H9 (cell line): ENCODE measurements at regions not wholly inside any gene's neighbourhood (a gene's known extent, or its start where the extent isn't known, plus 50 kb on each side); places are given as distances from the start of the nearest gene placed in this dataset.

Experiments used
- DNase-seq: peaks from one replicate; pipeline ENCODE4 v3.0.0-alpha.2; 2017
- H2AFZ ChIP-seq: one replicate; pipeline ENCODE4 v1.6.1; 2013; ENCODE audit warnings: mild to moderate bottlenecking, low read length, control low read depth, moderate library complexity
- H2AK5ac ChIP-seq: 2 replicates; pipeline ENCODE4 v1.6.1; 2013; ENCODE audit warnings: low read length, control low read depth, mixed read lengths; ENCODE audit not compliant: insufficient read length
- H2BK120ac ChIP-seq: one replicate; pipeline ENCODE4 v1.6.1; 2013; ENCODE audit warnings: low read depth, mild to moderate bottlenecking, low read length, control low read depth, inconsistent platforms; ENCODE audit not compliant: poor library complexity, severe bottlenecking
- H2BK12ac ChIP-seq: 2 replicates; pipeline ENCODE4 v1.6.1; 2013; ENCODE audit warnings: low read length, control low read depth, mixed read lengths, low read depth; ENCODE audit not compliant: insufficient read length
- H2BK15ac ChIP-seq: 2 replicates; pipeline ENCODE4 v1.6.1; 2013; ENCODE audit warnings: low read depth, low read length, control low read depth
- H2BK20ac ChIP-seq: one replicate; pipeline ENCODE4 v1.6.1; 2013; ENCODE audit warnings: low read depth, mild to moderate bottlenecking, low read length, control low read depth, inconsistent platforms; ENCODE audit not compliant: poor library complexity, severe bottlenecking
- H2BK5ac ChIP-seq: 2 replicates; pipeline ENCODE4 v1.6.1; 2013; ENCODE audit warnings: low read length, control low read depth, mixed read lengths; ENCODE audit not compliant: insufficient read length
- H3K14ac ChIP-seq: 2 replicates; pipeline ENCODE4 v1.6.1; 2013; ENCODE audit warnings: low read length, control low read depth; ENCODE audit not compliant: insufficient read depth
- H3K18ac ChIP-seq: 2 replicates; pipeline ENCODE4 v1.6.1; 2013; ENCODE audit warnings: low read depth, mild to moderate bottlenecking, mixed read lengths, low read length, control low read depth; ENCODE audit not compliant: insufficient read length
- H3K23ac ChIP-seq: 2 replicates; pipeline ENCODE4 v1.6.1; 2013; ENCODE audit warnings: low read length, control low read depth, mixed read lengths, low read depth; ENCODE audit not compliant: insufficient read length
- H3K23me2 ChIP-seq: 2 replicates; pipeline ENCODE4 v1.6.1; 2013; ENCODE audit warnings: low read depth, mild to moderate bottlenecking, mixed read lengths, low read length, control low read depth; ENCODE audit not compliant: insufficient read length, poor library complexity, severe bottlenecking
- H3K27ac ChIP-seq: 2 replicates; pipeline ENCODE4 v1.5.1; 2013; ENCODE audit warnings: low read length, control low read depth, mixed read lengths, low read depth; ENCODE audit not compliant: insufficient read length
- H3K27me3 ChIP-seq: 2 replicates; pipeline ENCODE4 v1.6.1; 2013; ENCODE audit warnings: low read length, control low read depth, inconsistent platforms; ENCODE audit not compliant: insufficient read depth
- H3K4ac ChIP-seq: 2 replicates; pipeline ENCODE4 v1.6.1; 2013; ENCODE audit warnings: low read depth, mild to moderate bottlenecking, control low read depth, inconsistent platforms, low read length, moderate library complexity
- H3K4me1 ChIP-seq: 2 replicates; pipeline ENCODE4 v1.6.1; 2013; ENCODE audit warnings: low read length, control low read depth, inconsistent platforms; ENCODE audit not compliant: insufficient read depth
- H3K4me2 ChIP-seq: 2 replicates; pipeline ENCODE4 v1.6.1; 2013; ENCODE audit warnings: low read length, control low read depth, mixed read lengths; ENCODE audit not compliant: insufficient read length, insufficient read depth
- H3K56ac ChIP-seq: 2 replicates; pipeline ENCODE4 v1.6.1; 2013; ENCODE audit warnings: low read depth, mild to moderate bottlenecking, mixed read lengths, low read length, control low read depth; ENCODE audit not compliant: insufficient read length
- H3K79me1 ChIP-seq: 2 replicates; pipeline ENCODE4 v1.6.1; 2013; ENCODE audit warnings: low read depth, mild to moderate bottlenecking, moderate library complexity, low read length, control low read depth, inconsistent platforms; ENCODE audit not compliant: insufficient read depth, poor library complexity, severe bottlenecking
- H3K79me2 ChIP-seq: 2 replicates; pipeline ENCODE4 v1.6.1; 2013; ENCODE audit warnings: low read length, control low read depth, inconsistent platforms; ENCODE audit not compliant: insufficient read depth
- H3K9ac ChIP-seq: 2 replicates; pipeline ENCODE4 v1.6.1; 2013; ENCODE audit warnings: low read length, control low read depth, mixed read lengths; ENCODE audit not compliant: insufficient read length; ENCODE audit errors: extremely low read depth
- H3K9me3 ChIP-seq: one replicate; pipeline ENCODE4 v1.6.1; 2013; ENCODE audit warnings: low read depth, low read length, inconsistent platforms; ENCODE audit not compliant: control insufficient read depth
- H3T11ph ChIP-seq: one replicate; pipeline ENCODE4 v1.6.1; 2013; ENCODE audit warnings: mild to moderate bottlenecking, low read length, control low read depth, inconsistent platforms
- H4K20me1 ChIP-seq: one replicate; pipeline ENCODE4 v1.6.1; 2013; ENCODE audit not compliant: control insufficient read depth, insufficient read length, insufficient read depth
- H4K5ac ChIP-seq: 2 replicates; pipeline ENCODE4 v1.6.1; 2013; ENCODE audit warnings: low read depth, mild to moderate bottlenecking, mixed read lengths, low read length, control low read depth; ENCODE audit not compliant: insufficient read length
- H4K8ac ChIP-seq: replicated peaks from 2 replicates; pipeline ENCODE4 v1.6.1; 2013; ENCODE audit warnings: low read length, control low read depth, mixed read lengths, low read depth; ENCODE audit not compliant: insufficient read length
- H4K91ac ChIP-seq: 2 replicates; pipeline ENCODE4 v1.6.1; 2013; ENCODE audit warnings: low read depth, mild to moderate bottlenecking, moderate library complexity, mixed read lengths, low read length, control low read depth; ENCODE audit not compliant: insufficient read length
- H3K27ac Mint-ChIP-seq, 3 experiments: 2 replicates in 2 of 3; 3 replicates in 1 of 3; pipeline ENCODE4 v1.8.0; 2020 to 2021; ENCODE audit warnings: mixed read lengths in 3 of 3, mild to moderate bottlenecking in 1 of 3, moderate library complexity in 1 of 3
- H3K27me3 Mint-ChIP-seq: 2 replicates; pipeline ENCODE4 v1.8.0; 2021; ENCODE audit warnings: low read depth, mild to moderate bottlenecking, moderate library complexity, mixed read lengths
- H3K36me3 Mint-ChIP-seq, 3 experiments: 2 replicates in 2 of 3; 3 replicates in 1 of 3; pipeline ENCODE4 v1.8.0; 2020 to 2021; ENCODE audit warnings: low read depth in 3 of 3, mixed read lengths in 3 of 3; ENCODE audit not compliant: insufficient read depth in 1 of 3
- H3K4me1 Mint-ChIP-seq, 2 experiments: 2 replicates each; pipeline ENCODE4 v1.8.0; 2020; ENCODE audit warnings: mixed read lengths in 2 of 2
- H3K4me3 Mint-ChIP-seq, 2 experiments: 2 replicates in 1 of 2; 3 replicates in 1 of 2; pipeline ENCODE4 v1.8.0; 2020 to 2021; ENCODE audit warnings: mild to moderate bottlenecking in 2 of 2, mixed read lengths in 2 of 2, moderate library complexity in 1 of 2
- H3K9me3 Mint-ChIP-seq, 2 experiments: 2 replicates in 1 of 2; 3 replicates in 1 of 2; pipeline ENCODE4 v1.8.0; 2020; ENCODE audit warnings: mild to moderate bottlenecking in 2 of 2, mixed read lengths in 2 of 2, moderate library complexity in 1 of 2
- CTCF ChIP-seq: fragments of 200-600 bp; sonication (generic); conservative IDR thresholded peaks from 3 replicates; pipeline ENCODE4 v1.8.0; 2021; ENCODE audit warnings: antibody characterized with exemption, mild to moderate bottlenecking
- WGBS: extraction: QIAGEN DNeasy Blood & Tissue Kit; methylation state at CpG from one replicate; pipeline ENCODE4 v1.1.7; 2013; ENCODE audit warnings: missing lambda C conversion rate, low lambda C conversion rate, mixed read lengths; ENCODE audit not compliant: insufficient read length; ENCODE audit errors: extremely low coverage; 5-methylcytosine and 5-hydroxymethylcytosine counted together

- H3K27me3 Mint-ChIP-seq, result peaks cover 2% of the 10 kb centered on the region; the same call in 1 of the 2 replicates
- H2BK120ac ChIP-seq, result no peak overlapping the region
- no peak for DNase-seq
- H3K4me1 ChIP-seq, result no peaks in the 10 kb centered on the region
- no peak overlapping the region for H3K4me2 ChIP-seq
- no peaks in the 10 kb centered on the region for H3K27me3 ChIP-seq
- no peak overlapping the region for H2BK20ac ChIP-seq
- H3K9ac ChIP-seq, result no peak overlapping the region
- no peaks in the 10 kb centered on the region for H4K20me1 ChIP-seq
- no peak overlapping the region for H3K4me3 Mint-ChIP-seq
- no peaks in the 10 kb centered on the region for H3K4me1 Mint-ChIP-seq
- H3K18ac ChIP-seq, result no peak overlapping the region
- H3K14ac ChIP-seq, result no peak overlapping the region
- no peak overlapping the region for H2AK5ac ChIP-seq
- no peak overlapping the region for H4K91ac ChIP-seq
- H3T11ph ChIP-seq, result no peak overlapping the region
- no peak overlapping the region for H3K56ac ChIP-seq
- H2BK15ac ChIP-seq, result no peak overlapping the region
- H3K27ac Mint-ChIP-seq, result no peak overlapping the region
- no peak overlapping the region for H2AFZ ChIP-seq
- no peak overlapping the region for H2BK5ac ChIP-seq
- no peaks in the 10 kb centered on the region for H3K9me3 Mint-ChIP-seq
- H3K79me2 ChIP-seq, result no peaks in the 10 kb centered on the region
- TF ChIP-seq CTCF, result no peak
- no peak overlapping the region for H4K5ac ChIP-seq
- no peak overlapping the region for H2BK12ac ChIP-seq
- no peaks in the 10 kb centered on the region for H3K23me2 ChIP-seq
- H3K9me3 ChIP-seq, result no peaks in the 10 kb centered on the region
- H4K8ac ChIP-seq, result no peak overlapping the region
- H3K4ac ChIP-seq, result no peak overlapping the region
- H3K36me3 Mint-ChIP-seq, result no peaks in the 10 kb centered on the region
- no peak overlapping the region for H3K23ac ChIP-seq
- no CpG with 5 or more reads among the region's 2 CpGs for WGBS
- no peaks in the 10 kb centered on the region for H3K79me1 ChIP-seq
- H3K27ac ChIP-seq, result no peak overlapping the region
Measured at GRCh38 chr7:33694006-33694405, 211.3 kb upstream of the BMPER start.
